Osteoblast (primary cell): ENCODE measurements at regions not wholly inside any gene's neighbourhood (a gene's known extent, or its start where the extent isn't known, plus 50 kb on each side); places are given as distances from the start of the nearest gene placed in this dataset.

Experiments
- DNase-seq: peaks from one replicate; pipeline ENCODE4 v3.0.0; 2011; ENCODE audit warnings: low spot score, mixed read lengths; ENCODE audit not compliant: insufficient read length; ENCODE audit errors: missing footprints
- H2AFZ ChIP-seq: 2 replicates; pipeline ENCODE4 v1.6.0; 2011; ENCODE audit warnings: mild to moderate bottlenecking, low read length
- H3K27ac ChIP-seq: 2 replicates; pipeline ENCODE4 v1.5.1; 2011; ENCODE audit warnings: mild to moderate bottlenecking, low read depth, low read length, moderate library complexity
- H3K27me3 ChIP-seq: 2 replicates; pipeline ENCODE4 v1.6.0; 2012; ENCODE audit warnings: mild to moderate bottlenecking, control low read depth, inconsistent platforms, low read length, moderate library complexity; ENCODE audit not compliant: insufficient read depth
- H3K36me3 ChIP-seq: 2 replicates; pipeline ENCODE4 v1.5.1; 2011; ENCODE audit warnings: mild to moderate bottlenecking, low read length, control low read depth, moderate library complexity; ENCODE audit not compliant: insufficient read depth
- H3K4me1 ChIP-seq: 2 replicates; pipeline ENCODE4 v1.5.1; 2011; ENCODE audit warnings: mild to moderate bottlenecking, low read length, control low read depth, moderate library complexity; ENCODE audit not compliant: insufficient read depth
- H3K4me2 ChIP-seq: 2 replicates; pipeline ENCODE4 v1.6.0; 2011; ENCODE audit warnings: mild to moderate bottlenecking, low read length; ENCODE audit not compliant: insufficient read depth
- H3K4me3 ChIP-seq: fragments of 200-600 bp; sonication (generic); 3 replicates; pipeline ENCODE4 v1.5.1; 2012; ENCODE audit warnings: mild to moderate bottlenecking, low read length, inconsistent platforms; ENCODE audit not compliant: insufficient read depth
- H3K79me2 ChIP-seq: 2 replicates; pipeline ENCODE4 v1.6.0; 2012; ENCODE audit warnings: mild to moderate bottlenecking, low read length, control low read depth, inconsistent platforms; ENCODE audit not compliant: insufficient read depth
- H3K9me3 ChIP-seq: 2 replicates; pipeline ENCODE4 v1.5.1; 2011; ENCODE audit warnings: low read depth, low read length, control low read depth
- H4K20me1 ChIP-seq: 2 replicates; pipeline ENCODE4 v1.6.0; 2012; ENCODE audit warnings: mild to moderate bottlenecking, low read length, control low read depth; ENCODE audit not compliant: insufficient read depth
- TF ChIP-seq, protein P1 (sequence below): IDR thresholded peaks from 2 replicates; pipeline ENCODE4 v1.5.1; 2011; ENCODE audit warnings: mild to moderate bottlenecking, low read depth, low read length, moderate library complexity; ENCODE audit errors: extremely low read depth

DNA sequence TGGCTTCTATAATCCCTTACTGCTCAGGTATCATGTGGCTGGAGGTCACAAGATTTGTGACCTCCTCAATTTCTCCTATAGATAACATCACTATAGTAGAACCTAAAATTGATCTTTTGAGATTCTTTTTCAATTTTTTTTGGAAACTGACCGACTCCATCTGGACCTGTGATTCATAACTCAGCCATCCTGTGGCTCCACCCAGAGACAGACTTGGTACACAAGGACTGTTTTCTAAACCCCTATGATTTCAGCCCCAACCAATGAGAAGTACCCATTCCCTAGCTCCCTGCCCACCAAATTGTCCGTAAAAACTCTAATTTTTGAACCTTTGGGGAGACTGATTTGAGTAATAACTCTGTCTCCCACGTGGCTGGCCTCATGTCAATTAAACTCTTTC lies 148.9 kb downstream of the SYT10 start:
- H4K20me1 ChIP-seq: no peaks in the 10 kb centered on the region
- no peak overlapping the region for H3K4me2 ChIP-seq
- H2AFZ ChIP-seq: no peak overlapping the region
- TF ChIP-seq, protein P1, sequence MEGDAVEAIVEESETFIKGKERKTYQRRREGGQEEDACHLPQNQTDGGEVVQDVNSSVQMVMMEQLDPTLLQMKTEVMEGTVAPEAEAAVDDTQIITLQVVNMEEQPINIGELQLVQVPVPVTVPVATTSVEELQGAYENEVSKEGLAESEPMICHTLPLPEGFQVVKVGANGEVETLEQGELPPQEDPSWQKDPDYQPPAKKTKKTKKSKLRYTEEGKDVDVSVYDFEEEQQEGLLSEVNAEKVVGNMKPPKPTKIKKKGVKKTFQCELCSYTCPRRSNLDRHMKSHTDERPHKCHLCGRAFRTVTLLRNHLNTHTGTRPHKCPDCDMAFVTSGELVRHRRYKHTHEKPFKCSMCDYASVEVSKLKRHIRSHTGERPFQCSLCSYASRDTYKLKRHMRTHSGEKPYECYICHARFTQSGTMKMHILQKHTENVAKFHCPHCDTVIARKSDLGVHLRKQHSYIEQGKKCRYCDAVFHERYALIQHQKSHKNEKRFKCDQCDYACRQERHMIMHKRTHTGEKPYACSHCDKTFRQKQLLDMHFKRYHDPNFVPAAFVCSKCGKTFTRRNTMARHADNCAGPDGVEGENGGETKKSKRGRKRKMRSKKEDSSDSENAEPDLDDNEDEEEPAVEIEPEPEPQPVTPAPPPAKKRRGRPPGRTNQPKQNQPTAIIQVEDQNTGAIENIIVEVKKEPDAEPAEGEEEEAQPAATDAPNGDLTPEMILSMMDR: no peak
- peaks cover 2% of the 10 kb centered on the region for H3K9me3 ChIP-seq
- no peaks in the 10 kb centered on the region for H3K79me2 ChIP-seq
- H3K36me3 ChIP-seq: no peaks in the 10 kb centered on the region
- no peak for DNase-seq
- H3K27me3 ChIP-seq: no peaks in the 10 kb centered on the region
- no peaks in the 10 kb centered on the region for H3K4me1 ChIP-seq
- no peak overlapping the region for H3K27ac ChIP-seq
- H3K4me3 ChIP-seq: no peak overlapping the region

DNA sequence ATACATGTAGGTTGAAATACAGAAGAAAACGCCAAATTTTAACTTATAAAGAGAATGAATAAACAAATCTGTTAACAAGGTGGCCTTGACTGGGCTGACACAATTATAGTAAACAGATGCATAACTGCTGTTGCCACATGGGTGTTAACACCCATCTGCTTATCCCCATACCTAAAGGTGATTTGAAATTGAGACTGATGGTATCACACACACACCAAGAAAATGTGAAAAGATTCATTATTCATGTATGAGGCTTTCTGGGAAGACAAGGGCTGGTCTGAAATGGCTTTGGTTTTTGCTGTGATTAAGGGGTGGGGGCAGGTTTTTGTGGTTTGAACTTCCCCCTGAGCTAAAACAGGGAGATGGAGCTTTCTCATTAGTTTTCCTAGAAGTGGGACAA lies 156.6 kb downstream of the SYT10 start:
- H3K4me2 ChIP-seq: no peak overlapping the region
- no peak for DNase-seq
- no peaks in the 10 kb centered on the region for H3K27me3 ChIP-seq
- H4K20me1 ChIP-seq: no peaks in the 10 kb centered on the region
- H3K4me3 ChIP-seq: no peak overlapping the region
- H2AFZ ChIP-seq: no peak overlapping the region
- no peaks in the 10 kb centered on the region for H3K4me1 ChIP-seq
- H3K79me2 ChIP-seq: no peaks in the 10 kb centered on the region
- no peaks in the 10 kb centered on the region for H3K36me3 ChIP-seq
- TF ChIP-seq, protein P1: no peak
- H3K27ac ChIP-seq: no peak overlapping the region
- no peaks in the 10 kb centered on the region for H3K9me3 ChIP-seq

DNA sequence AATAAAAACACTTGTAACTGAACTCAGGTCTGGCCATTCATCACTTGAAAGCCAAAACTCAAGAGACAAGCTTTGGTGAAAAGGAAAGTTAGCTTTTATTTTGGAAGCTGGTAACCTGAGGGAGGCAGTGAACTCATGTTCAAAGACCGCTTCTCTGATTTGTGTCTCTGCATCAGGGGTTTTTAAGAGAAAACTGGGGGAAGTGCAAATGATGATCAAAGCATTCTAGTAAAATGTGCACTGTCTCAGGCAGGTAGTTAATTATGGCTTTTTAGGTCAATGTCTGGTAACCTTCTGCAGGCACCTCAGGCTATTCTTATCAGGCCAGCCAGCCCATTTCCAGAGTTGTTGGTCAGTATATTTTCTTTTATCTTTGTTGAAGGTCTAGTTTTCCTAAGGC lies 162.2 kb downstream of the SYT10 start:
- no peak for DNase-seq

DNA sequence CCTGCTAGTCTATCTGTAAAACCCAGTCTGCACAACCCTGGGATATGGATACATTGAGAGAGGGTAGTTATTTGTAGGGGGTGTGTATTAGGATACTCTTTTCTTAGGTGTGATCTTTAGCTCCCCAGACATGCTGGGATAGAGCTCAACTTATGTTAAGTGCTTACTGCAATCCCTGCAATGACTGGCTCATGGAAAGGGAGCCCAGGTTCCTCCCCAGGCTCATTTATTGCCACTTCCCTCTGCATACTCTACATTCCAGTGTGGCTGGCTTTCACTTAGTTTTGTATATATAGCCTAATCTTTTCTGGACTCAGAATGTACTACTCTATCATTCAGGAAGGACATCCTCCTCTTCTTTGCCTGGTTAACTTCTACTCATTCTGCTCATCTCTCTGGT lies 172.0 kb downstream of the SYT10 start:
- no peak overlapping the region for H3K4me2 ChIP-seq
- no peak overlapping the region for H3K4me3 ChIP-seq
- no peaks in the 10 kb centered on the region for H3K36me3 ChIP-seq
- no peaks in the 10 kb centered on the region for H3K79me2 ChIP-seq
- H3K4me1 ChIP-seq: no peaks in the 10 kb centered on the region
- DNase-seq: no peak
- H3K27ac ChIP-seq: no peak overlapping the region
- H4K20me1 ChIP-seq: no peaks in the 10 kb centered on the region
- no peaks in the 10 kb centered on the region for H3K27me3 ChIP-seq
- H2AFZ ChIP-seq: no peak overlapping the region
- H3K9me3 ChIP-seq: no peaks in the 10 kb centered on the region
- TF ChIP-seq, protein P1: no peak

More for the DNA sequence above, 162.2 kb downstream of the SYT10 start:
- Histone ChIP-seq H3K27ac (no peak overlapping the region), H2AFZ (no peak overlapping the region), H3K9me3 (no peaks in the 10 kb centered on the region), H3K79me2 (no peaks in the 10 kb centered on the region), H3K36me3 (no peaks in the 10 kb centered on the region), H4K20me1 (no peaks in the 10 kb centered on the region), H3K4me1 (no peaks in the 10 kb centered on the region), H3K4me3 (no peak overlapping the region), H3K4me2 (no peak overlapping the region), H3K27me3 (no peaks in the 10 kb centered on the region)
- TF ChIP-seq, protein P1: no peak
